ENCODE measurements at regions not wholly inside any gene's neighbourhood (a gene's known extent, or its start where the extent isn't known, plus 50 kb on each side); places are given as distances from the start of the nearest gene placed in this dataset.

- DNase-seq = no peak
Measured at GRCh38 chr14:54213536-54213935, 183.3 kb upstream of the CDKN3 start.

GRCh38 chr14:54216827-54217226, 180.0 kb upstream of the CDKN3 start:
- DNase-seq = no peak

DNA sequence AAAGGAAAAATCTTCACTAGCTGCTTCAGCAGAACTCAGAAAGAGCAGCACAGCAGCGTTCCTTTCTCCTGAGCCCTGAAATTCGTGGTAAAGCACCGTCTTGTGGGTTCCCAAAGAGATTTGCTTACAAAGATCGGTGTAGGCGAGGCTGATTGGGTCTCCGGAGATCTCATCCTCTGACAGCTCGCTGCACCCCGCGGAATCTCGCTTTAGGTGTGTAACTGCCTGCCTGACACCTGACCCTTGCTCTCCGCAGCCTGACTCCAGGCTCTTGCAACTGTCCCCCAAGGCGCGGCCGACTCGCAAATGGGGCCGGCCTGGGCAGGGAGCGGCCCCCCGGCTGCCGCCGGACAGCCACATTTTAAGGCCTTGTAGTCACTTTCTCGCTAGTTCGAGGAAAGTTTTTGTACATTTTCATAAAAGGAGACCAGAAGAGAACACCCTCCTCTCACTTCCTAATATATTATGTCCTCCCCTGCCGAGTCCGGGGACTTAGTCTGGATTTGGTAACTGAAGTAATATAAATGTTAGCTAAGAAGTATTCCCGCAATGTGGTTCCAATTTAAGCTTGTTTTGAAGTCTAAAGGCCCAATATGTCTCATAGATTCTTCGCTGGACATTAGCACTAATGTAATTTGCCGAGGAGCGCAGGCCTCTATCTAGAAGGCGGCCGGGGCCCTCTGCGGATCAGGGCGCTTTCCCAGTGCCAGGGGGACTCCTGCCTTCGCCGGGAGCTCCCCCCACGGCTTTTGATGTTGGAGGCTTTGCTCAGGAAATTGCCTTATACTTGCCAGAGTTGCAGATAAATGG, 177.3 kb upstream of the CDKN3 start:
- no peak for DNase-seq

GRCh38 chr14:54220071-54220703, 176.6 kb upstream of the CDKN3 start:
- DNase-seq = no peak

DNA sequence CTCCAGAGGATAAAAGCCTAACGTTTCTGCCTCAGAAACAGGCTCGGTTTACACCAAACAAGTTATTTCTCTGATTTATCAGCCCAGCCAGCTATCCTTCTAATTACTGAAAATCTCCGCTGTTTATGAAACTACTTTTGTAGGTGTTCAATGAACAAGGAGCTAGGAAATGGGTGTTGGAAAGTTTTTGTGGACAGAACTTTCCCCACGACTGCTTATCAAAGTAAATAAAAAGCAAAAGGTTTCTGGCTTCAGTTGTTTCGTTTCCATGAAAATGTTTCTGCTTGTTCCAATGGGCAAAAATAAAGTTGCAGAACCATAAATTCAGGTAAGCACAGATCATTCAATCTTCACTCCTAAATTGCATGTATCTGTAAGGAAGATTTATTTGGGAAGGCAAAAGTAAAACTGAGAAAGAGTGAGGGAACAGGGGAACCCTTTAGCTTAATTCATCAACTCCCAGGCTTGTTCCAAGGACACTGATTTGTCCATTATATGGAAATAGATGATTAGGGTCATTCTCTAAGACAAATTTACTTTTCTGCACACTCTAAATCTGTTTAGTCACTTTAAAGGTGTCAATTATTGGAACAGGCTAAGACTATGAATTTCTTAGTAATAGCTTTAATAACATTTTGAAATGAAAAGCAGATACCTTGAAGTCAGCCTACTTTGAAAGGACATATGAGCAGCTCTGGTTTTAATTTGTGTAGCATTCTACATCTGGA, 175.9 kb upstream of the CDKN3 start:
- no peak for DNase-seq

DNA sequence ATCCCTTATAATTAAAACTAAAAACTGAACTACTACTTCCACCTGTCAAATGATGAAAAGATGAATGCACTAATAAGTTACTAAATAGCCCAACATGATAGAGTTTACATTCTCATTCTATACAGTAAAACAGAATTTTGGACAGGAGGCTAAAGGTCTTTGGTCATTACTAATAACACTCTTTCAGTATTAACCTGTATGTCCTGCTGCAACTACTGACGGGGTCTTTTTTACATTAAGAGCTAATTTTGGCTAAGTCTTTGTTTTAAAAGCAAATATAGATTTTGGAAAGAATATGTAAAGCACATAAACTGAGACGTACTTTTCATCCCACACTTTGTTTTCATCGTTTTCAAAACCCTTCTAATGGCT, 175.4 kb upstream of the CDKN3 start:
- no peak for DNase-seq

DNA sequence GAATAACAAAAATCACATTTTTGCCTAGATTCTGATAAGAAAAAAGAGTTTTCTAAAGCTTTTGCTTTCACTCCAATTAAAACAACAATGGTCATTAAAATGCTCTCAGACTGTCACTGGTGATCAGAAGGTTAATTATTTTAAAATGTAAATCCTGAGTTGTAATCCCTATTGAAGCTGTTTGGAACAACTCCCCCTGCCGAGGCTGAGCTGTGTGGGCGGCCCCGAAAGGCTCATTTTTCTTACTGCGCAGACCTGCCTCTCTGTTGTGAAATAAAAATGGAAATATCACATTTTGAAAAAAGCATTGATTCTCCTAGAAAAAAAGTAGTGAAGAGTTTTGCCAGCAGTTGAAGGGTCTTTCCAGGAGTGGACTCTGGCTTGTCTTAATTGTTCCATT, 174.8 kb upstream of the CDKN3 start:
- no peak for DNase-seq

GRCh38 chr14:54223831-54224402, 172.9 kb upstream of the CDKN3 start:
- no peak for DNase-seq

DNA sequence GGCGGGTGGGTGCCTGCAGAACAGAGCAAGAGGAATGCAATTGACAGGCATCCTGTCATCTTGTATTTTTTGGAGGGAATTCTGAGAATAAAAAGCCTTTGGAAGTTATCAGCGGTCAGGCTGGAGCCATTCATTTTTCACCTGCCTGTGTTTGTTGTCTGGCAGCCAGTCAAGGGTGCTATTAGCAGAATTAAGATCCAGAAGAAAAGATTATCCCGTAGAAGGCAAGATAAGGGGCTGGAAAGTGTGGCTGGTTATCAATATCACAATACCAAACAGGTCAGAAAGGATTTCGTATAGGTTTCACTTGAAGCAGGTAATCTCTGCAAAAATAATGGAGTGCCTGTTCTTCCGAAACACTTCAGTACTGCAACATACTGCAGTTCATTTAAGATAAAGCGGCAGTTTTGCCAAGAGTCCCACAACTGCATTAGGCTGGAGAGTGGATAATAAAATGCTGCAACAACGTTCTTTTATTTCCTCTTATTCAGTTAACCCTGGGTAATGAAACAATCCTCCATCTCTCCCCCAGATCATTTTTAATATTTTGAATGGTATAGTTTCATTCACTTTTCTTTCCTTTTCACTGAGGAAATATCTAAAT, 171.2 kb upstream of the CDKN3 start:
- DNase-seq = no peak

- DNase-seq = no peak
Measured at GRCh38 chr14:54226103-54226502, 170.7 kb upstream of the CDKN3 start.

DNA sequence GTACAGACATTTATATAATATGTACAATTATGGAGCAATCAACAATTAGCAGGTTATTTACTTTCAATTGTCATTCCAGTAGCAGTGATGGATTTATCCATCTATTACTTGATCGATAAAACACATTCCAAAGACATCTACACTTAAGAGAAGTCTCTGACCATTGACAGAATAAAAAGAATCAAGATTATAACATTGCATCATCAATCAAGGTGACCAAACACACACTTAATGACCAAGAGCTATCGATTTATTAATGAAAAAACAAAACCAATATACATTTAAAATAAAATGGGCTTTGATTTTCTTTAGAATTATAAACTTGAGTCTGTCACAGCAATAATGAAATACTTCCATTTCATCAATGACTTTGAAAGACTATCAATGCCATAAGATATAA, 170.2 kb upstream of the CDKN3 start:
- DNase-seq = no peak

DNA sequence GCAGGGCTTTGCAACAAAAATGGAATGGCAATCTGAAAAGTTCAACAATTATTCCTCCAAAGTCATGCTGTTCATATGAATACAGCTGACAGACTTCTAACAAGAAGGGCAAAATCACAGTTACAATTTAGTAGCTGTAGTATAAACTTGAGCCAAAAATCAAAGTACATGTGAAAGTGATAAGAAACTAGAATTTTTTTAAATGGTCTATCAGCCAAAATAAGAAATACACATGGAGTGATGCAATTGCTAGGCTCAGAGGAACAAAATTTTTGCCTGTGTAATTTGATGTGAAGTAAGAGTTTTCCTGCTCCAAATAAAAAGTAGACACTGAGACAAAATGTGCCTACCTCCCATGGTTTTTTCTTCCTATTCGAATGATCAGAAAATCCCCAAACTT, 167.7 kb upstream of the CDKN3 start:
- no peak for DNase-seq

DNA sequence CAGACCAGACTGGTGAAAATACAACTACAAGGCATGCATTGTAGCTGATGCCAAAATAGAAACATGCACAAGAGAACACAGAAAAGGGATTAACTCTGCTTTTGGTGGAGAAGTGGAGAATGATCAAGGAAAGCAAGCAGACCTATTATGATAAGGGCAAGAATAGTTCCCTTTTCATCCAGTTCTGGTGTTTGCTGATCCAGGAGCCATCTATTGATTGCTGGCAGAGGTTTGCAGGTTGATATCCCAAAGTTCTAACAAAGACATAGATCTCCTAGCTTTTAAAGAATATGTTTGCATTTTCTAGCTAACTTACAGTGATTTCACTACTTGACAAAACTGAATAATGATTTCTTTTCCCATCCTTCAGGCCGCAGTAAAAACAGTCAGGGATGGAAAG, 166.2 kb upstream of the CDKN3 start:
- DNase-seq = no peak

GRCh38 chr14:54232735-54233134, 164.1 kb upstream of the CDKN3 start:
- DNase-seq = no peak

DNA sequence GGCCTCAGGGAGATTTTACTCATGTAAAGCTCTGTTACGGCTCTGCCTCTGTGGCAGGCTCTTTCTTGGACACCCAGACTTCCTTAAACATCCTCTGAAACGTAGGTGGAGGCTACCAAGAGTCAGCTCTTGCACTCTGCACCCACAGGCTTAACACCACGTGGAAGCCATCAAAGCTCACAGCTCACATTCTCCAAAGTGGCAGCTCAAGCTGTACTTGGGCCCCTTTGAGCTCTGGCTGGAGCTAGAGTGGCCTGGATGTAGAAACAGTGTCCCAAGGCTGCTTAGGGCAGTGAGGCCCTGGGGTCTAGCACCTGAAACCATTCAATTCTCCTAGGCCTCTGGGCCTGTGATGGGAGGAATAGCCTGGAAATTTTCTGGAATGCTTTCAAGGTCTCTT, 155.3 kb upstream of the CDKN3 start:
- DNase-seq = no peak

GRCh38 chr14:54251356-54251755, 145.5 kb upstream of the CDKN3 start:
- DNase-seq = no peak

DNA sequence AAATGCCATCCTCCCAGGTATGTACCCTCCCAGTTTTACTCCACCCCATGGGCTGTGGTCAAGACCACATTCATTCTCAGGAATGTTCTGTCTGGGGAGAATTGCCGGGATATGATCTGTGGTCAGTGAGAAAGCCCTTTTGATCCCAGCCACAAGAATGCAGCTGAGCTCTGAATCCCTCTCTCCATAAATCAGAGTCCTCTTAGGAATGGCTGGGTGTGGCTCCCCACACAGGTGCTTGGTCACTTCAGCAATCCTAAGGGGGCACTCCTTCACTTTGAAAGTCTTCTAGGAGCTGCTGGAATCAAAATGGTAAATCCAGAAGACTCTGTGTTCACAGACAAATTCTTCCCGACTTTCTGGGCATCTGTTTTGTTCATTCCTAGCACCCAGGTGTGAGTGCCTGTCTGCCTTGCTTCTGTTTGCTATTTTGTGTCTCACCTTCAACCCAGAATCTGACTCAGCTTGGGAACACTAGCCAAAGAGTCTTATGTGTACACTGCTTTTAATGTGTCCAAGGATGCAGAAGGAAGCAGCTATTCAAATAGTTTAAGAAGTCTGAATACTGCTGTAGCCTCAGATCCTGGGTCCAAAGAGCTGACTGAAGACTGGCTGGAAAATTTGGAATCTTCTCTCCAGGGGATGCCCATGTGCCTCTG, 144.6 kb upstream of the CDKN3 start:
- DNase-seq = no peak

DNA sequence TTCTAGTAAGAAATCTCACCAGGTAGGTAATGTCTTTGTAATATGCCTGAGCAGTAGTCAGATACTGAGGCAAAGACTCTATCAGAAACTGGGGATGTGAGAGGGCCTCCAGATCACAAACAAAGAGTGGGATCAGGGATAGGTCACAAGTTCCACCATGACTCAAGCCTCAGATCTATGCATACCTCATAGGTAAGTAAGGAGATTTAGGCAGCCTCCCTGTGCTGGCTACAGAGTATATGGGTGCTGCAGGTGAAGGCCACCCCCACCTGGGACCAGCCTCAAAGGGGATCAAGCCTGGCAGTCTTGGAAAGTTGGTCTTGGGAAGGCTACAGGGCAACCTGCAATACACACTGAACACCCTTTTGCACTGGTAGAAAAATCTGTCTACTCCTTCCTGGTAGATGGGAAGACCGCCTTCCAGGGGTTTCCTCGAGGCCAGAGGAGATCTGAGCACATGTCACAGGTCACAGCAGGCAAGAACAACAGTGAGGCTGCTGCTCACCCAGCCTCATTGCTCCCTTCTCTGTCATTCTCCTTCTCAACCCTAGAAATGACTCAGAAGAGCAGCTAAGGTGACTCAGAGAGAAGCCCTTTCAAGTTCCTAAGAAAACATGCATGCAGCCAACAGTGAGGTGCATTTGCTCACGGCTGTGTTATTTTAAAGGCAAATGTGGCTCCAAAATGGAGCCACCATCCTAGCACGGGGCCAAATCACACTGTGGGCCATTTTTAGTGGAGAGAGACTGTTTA, 143.4 kb upstream of the CDKN3 start:
- DNase-seq = no peak

GRCh38 chr14:54256156-54256555, 140.7 kb upstream of the CDKN3 start:
- DNase-seq = no peak

DNA sequence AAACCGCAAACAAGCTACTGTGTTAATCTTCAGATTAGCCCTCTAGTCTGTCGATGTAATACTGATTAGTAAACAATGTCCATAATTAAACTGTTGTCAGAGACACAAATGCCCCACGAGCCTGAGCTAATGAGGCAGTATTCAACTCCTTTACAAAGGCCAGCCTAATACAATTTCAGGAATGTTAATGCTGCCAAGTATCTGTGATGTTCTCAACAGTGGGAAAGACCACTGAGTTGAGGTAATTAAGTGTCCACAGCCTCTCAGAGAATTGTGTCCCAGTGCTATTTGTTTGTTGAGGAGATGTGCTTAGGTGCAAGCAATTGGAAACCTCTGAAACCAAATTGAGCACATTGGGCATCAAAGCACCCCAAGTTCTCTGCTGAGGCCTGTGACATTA, 139.4 kb upstream of the CDKN3 start:
- DNase-seq = no peak

DNA sequence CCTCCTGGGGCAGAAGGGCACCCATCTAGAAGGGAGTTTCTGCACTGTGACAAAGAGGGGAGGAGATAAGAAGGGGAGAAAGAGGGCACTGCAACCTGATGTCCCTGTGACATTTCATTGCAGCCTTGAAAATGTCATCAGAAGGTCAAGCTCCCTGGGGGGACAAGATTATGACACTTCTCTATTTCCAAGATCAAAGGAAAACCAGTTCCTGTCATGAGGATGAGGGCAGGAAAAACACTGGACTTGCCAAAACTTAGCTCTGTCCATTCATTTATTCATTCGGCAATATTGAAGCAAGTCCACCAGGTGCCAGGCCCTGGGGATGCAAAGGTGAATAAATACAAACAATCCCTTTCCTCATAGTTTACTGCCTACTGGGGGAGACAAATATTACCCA, 138.4 kb upstream of the CDKN3 start:
- no peak for DNase-seq

DNA sequence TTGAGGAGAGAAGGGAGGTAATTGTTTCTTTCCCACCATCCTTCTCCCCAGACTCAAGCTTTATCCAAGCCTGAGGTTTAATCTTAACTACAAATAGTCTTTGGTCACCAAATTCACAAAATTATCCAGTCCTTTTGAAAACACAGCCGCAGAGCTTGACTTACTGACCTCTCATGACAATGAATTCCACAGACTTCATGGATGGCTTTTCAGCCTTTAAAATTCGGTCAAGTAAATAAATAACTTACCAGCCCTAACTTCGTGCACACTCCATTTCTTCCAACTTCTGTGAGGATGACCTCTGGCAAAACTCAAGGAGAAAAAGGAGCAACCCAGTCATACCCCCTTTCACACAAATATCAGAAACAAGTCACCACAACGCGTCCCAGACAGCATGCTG, 137.0 kb upstream of the CDKN3 start:
- DNase-seq = no peak
